ENCODE measurements at regions not wholly inside any gene's neighbourhood (a gene's known extent, or its start where the extent isn't known, plus 50 kb on each side); places are given as distances from the start of the nearest gene placed in this dataset.

DNA sequence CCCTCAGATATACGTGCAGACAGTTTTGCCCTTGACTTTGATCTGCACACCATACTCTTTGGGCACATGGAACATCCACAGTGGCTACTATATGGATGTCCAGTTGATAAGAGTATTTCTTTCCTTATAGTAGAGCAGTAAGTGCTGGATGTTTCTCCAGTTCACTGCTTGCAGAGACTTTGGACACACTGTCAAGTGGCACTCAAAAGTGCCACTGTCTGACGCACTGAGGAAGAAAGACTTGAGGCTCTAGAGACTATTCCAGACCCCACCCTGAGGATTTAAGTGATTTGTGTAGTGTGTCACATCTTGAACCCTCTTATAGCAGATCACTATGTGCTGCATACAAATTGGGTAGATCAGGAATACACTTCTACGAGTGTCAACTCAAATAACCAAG, 179.1 kb downstream of the GNAI1 start:
- no peak for TF ChIP-seq CTCF (conservative IDR thresholded peaks at IDR 0.05)
- no peak for TF ChIP-seq EZH2 (IDR thresholded peaks at IDR 0.05; ENCODE audit: low read depth)

All from PC-9 (cell line).